A204.1 (cell line): ENCODE measurements at regions not wholly inside any gene's neighbourhood (a gene's known extent, or its start where the extent isn't known, plus 50 kb on each side); places are given as distances from the start of the nearest gene placed in this dataset.
A peak's percentile ranks its signal among the peaks of the same experiment; 100 is the strongest.
"Not testable (repeated sequence)": the region's sequence is repeated elsewhere in the genome, so short reads cannot be mapped to it uniquely, and the experiment has no call there.

ENCODE experiments used
- FAIRE-seq: peaks from 2 replicates; lab custom pipeline; 2012; peaks lifted over from hg19 to GRCh38; lab: Jason Lieb, UNC

DNA sequence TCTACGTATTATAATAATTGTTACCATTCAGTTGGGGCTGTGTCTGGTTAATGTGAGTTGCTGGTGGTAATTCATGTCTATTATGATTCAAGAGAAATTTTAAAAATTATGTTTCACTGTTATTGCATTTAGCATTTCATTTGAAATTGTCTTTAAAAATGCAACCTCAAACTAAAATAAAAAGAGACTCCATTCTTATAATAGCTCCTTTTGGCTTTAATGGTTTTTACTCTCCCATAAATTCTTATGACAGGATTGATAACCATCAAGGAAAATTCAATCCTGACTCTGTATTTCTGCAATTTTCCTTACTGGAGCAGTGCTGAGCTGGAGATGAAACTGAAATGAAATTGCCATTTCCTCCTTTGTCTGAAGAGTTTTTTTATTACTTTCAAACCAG is 262.7 kb downstream of the REEP3 start:
- FAIRE-seq: no peak

GRCh38 chr10:63788152-63788821 is 267.1 kb downstream of the REEP3 start:
- FAIRE-seq: no peak

- no peak for FAIRE-seq
Observed at GRCh38 chr10:63795094-63795860, 274.1 kb downstream of the REEP3 start.

DNA sequence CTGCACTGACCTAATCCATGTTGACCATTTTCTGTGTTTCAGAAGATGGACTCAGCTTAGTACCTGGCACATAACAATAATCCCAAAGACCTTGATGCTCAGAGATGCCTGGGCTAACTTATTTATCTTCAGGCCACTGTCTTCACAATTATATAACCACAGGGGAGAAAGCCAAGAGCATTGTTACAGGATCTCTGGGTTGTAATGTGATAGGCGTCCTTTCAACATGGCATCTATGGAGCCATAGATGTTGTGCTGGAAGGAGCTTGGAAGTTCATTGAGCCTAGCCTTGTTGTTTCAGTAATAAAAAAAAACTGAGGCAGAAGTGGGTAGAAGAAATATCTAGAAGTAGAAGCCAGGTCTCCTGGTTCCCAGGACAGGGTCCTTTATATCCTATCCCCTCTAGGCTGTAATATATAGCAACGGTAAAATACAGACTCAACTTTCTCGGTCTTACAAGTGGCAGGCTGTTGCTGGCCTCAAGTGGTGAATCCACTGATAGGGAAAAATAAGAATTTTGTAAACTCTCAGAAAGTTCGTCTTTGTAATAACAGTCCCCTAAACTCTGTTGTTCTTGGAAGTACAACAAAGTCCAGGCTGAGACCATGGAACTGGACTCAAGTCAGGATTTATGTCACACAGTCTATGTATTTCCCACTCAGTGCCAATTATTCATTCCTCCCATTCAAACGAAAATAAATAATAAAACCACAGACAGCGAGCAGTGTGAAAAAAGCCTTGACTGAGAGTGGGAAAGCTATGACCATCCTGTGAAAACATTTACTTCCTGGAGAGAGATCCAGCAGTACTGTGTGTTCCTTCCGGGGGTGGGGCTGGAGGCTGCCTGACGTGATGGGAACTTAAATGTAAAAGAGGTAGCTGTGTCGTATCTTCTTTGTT is 277.6 kb downstream of the REEP3 start:
- FAIRE-seq: no peak

- FAIRE-seq: no peak
Observed at GRCh38 chr10:63799521-63800300, 278.5 kb downstream of the REEP3 start.

GRCh38 chr10:63801166-63801565 is 280.0 kb downstream of the REEP3 start:
- no peak for FAIRE-seq

DNA sequence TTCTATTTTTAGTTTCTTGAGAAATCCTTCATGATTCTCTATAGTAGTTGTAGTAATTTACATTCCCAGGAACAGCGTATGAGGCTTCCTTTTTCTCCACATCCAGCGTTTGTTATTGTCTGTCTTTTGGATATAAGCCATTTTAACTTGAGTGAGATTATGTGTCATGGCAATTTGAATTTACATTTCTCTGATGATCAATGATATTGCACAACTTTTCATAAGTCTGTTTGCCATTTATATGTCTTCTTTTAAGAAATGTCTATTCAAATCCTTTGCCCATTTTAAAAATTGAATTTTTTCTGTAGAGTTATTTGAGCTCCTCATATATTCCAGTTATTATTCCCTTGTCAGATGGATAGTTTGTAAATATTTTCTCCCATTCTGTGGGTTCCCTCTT is 285.1 kb downstream of the REEP3 start:
- no peak for FAIRE-seq

DNA sequence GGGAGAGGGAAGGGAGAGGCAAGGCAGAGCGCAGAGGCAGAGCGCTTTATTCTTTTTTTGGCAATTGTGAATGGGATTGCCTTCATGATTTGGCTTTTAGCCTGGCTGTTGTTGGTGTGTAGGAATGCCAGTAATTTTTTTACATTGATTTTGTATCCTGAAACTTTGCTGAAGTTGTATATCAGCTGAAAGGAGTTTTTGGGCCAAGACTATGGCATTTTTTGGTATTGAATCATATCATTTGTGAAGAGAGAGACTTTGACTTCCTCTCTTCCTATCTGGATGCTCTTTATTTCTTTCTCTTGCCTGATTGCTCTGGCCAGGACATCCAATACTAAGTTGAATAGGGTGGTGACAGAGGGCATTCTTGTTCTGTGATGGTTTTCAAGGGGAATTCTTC is 291.3 kb downstream of the REEP3 start:
- no peak for FAIRE-seq

DNA sequence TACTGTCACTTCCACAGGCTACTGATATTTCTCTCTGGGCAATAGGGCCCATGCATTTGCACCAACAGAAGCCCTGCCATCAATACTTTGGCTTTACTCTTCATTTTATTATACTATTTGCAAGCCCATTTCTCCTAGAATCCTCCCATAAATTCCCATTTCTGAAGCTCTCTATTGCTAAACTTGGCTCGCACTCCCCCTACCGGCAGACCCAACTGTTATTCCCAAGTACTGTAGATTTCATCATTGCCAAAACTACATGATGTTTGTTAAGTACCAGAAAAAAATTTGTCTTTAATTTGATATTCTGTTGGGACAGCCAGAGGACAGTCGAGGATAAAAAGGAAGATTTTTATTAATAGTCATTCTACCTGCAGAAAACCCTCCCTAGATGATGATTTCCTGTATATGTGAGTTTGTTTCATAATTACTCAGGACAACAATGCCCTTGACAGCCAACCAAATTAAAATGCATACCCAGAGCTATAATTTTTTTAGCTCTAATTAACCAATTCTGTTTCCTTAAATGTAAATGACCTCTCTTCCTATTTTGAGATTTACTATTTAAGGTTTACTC is 298.6 kb downstream of the REEP3 start:
- peak; percentile 90 for FAIRE-seq

GRCh38 chr10:63822496-63822895 is 301.3 kb downstream of the REEP3 start:
- no peak for FAIRE-seq

GRCh38 chr10:63825111-63825510 is 303.9 kb downstream of the REEP3 start:
- no peak for FAIRE-seq

GRCh38 chr10:63825766-63826165 is 304.6 kb downstream of the REEP3 start:
- FAIRE-seq: no peak

- not testable (repeated sequence) for FAIRE-seq
Observed at GRCh38 chr10:63827018-63827417, 305.8 kb downstream of the REEP3 start.

DNA sequence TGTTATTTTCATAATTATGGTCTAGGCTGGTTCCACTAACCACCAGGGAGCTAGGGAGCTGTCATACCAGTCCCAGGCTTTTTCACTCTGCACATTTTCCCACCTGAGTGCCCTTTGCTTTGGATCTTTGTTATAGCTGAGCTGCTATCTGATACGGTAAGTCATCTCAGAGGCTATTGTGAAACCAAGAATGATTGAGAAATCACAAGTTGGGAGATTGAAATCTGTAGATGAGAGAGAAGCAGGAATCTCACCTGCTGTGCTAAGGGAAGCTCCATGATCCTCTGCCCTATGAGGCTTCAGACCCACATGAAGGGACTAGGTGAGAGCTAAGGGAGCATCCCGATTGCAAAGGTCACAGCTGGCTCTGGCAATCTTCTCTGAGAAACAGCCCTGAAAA is 307.8 kb downstream of the REEP3 start:
- no peak for FAIRE-seq

GRCh38 chr10:63829573-63830149 is 308.5 kb downstream of the REEP3 start:
- FAIRE-seq: no peak

DNA sequence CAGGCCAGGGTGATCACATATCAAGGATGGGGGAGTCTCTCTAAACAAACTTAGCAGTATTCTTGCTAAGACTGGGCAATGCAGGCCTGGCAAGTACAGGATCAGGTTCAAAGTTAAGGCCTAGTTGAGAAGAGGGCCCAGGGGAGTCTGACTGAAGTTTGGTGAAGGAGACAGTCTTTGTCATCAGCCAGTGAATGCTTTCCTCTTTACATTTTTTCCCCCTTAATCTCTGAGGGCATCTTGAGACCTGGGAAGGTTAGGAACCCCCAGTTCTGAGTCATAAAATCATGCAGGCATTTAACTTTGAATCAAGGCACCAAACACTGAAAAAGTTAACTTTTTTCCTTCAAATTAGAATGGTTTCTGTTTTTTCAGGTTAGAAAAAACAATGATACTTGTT is 311.5 kb downstream of the REEP3 start:
- FAIRE-seq: no peak

DNA sequence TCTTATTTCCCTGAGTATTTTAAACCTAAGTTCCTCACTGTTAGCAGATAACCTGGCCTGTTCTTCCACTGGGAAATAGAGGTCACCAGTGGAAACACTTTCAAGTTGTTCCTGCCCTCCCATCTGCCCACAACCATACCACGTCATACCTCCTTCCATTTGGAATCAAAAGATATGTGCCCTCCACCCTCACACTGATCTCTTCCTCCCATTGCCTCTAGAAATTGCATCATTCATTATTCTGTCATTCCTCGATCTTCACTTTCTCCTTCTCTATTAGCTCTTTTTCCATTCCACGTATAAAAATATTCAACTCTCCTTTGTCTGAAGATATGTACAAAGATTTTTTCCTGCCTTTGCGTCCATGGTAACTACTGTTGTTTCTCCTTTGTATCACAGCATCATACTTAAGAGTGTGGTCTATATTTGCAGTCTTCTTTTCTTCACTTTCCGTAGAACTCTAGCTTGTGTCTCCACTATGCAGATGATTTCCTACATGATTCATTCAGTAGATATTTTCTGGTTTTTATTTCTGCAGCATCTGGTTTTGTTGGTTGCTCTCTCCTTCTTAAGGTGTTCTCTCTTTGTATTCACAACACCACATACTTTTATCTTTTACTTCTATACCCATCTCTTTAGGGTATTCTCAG is 312.3 kb downstream of the REEP3 start:
- no peak for FAIRE-seq

DNA sequence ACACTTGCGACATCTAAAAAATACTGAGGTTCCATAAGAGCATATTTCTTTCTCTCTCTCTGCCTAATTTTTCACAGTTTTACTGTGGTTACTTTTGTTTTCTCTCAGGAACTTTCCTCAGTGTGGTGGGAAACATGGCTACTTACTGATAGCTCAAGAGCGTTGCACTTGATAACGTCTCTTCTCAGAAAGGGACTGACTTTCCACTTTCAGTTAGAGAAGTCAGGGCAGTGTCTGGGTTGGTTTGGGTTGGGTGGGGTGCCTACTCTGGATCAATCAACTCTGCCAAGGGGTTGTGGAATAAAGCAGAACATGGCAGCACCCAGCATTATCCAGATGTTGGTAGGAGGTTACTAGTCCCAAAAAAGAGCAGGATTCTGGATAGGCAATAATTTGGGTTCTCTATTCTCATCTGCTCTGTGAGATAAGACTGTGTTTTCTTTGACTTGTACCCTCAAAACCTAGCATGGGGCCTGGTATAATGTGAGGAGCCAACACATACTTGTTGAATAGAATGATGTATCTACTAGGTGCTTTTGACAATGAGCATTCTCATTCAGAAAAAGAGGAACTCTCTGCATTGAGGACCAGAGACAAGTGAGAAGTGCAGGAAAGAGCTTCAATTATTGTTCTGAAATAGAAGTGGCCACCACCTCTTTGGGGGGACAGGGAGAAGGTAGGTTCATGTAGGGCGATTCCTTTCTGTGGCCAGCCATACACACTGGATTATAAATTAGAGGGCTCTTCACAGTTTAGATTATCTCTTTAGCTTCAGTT is 315.7 kb downstream of the REEP3 start:
- FAIRE-seq: no peak

GRCh38 chr10:63841761-63842160 is 320.6 kb downstream of the REEP3 start:
- no peak for FAIRE-seq

GRCh38 chr10:63843107-63843506 is 321.9 kb downstream of the REEP3 start:
- FAIRE-seq: no peak
